HG02938 (cell line): ENCODE measurements at regions not wholly inside any gene's neighbourhood (a gene's known extent, or its start where the extent isn't known, plus 50 kb on each side); places are given as distances from the start of the nearest gene placed in this dataset.

Source experiments
- ATAC-seq: cut with Tn5 transposase; IDR thresholded peaks from one replicate; pipeline ENCODE4 v1.9.1; 2021; ENCODE audit warnings: mild to moderate bottlenecking, moderate library complexity; ENCODE audit not compliant: unreplicated experiment

DNA sequence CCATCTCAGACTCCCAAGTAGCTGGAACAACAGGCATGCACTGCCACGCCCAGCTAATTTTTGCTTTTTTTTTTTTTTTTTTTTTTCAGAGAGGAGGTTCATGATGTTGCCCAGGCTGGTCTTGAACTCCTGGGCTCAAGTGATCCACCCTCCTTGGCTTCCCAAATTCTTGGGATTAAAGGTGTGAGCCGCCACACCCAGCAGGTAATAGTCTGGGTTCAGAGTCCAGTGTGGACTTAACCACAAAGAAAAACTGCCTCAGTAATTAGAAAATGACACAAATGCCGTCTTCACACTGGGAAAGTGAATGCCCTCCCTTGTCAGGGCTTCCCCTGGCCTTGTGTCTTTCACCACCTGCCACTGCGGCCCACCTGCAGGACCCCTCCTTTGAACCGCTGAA lies 101.1 kb downstream of the RAB11FIP2 start:
- ATAC-seq: no peak

DNA sequence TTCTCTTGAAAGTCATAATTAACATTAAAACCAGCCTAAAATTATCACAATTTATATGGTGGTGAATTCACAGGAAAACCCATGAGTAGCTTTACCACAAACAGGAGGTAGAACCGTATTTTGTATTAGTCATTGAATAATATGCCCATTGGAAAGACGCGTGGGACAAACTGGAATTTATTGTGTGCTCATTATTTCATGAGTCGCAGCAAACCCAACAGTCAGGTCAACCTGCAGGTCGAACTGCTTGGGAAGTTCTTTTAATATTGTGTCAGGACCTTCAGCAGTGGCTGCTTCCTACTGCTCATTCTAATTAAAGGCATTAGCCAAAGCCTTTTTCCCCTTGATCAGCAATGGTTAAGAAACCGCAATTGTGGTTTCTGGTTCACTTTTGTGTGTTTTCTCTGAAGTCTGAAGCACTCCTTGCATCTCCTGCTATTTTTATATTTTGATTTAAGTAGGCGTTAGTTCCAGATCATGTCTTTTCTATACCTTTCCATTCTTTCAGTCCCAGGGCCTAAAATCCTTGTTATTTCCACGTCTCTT lies 100.1 kb downstream of the RAB11FIP2 start:
- ATAC-seq: no peak

GRCh38 chr10:117948493-117948892 lies 98.2 kb downstream of the RAB11FIP2 start:
- no peak for ATAC-seq

DNA sequence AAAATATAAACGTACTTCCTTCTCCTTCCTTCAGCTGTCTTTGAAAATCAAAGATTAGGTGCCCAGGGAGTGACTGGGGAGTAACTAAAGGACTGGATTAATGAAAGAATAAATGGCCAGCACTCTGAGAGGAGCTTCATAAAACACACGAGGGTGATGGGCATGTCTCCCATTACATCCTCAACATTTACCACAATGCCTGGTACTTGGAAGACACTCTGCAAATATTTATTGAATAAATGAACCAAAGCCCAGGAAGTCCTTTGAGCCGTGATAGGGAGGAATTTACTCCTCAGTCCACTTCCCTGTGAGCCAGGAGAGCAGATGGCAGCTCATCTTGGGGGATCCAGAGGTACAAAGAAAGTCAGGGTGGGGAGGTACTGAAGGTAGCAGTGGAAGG lies 96.3 kb downstream of the RAB11FIP2 start:
- no peak for ATAC-seq
